Renal pelvis (tissue), 1 donor: ENCODE measurements at regions not wholly inside any gene's neighbourhood (a gene's known extent, or its start where the extent isn't known, plus 50 kb on each side); places are given as distances from the start of the nearest gene placed in this dataset.
A peak's percentile ranks its signal among the peaks of the same experiment; 100 is the strongest.
"Not testable (repeated sequence)": the region's sequence is repeated elsewhere in the genome, so short reads cannot be mapped to it uniquely, and the experiment has no call there.

Experiments
- DNase-seq: peaks from one replicate; pipeline ENCODE4 v3.0.0-alpha.2; 2013

GRCh38 chrX:99091459-99091858, 1318.6 kb downstream of the PCDH19 start:
- DNase-seq, result no peak

- no peak for DNase-seq
Measured at GRCh38 chrX:99078301-99078700, 1331.8 kb downstream of the PCDH19 start.

GRCh38 chrX:99077099-99077498, 1333.0 kb downstream of the PCDH19 start:
- DNase-seq, result no peak

GRCh38 chrX:99073551-99073950, 1336.5 kb downstream of the PCDH19 start:
- DNase-seq, result no peak

- no peak for DNase-seq
Measured at GRCh38 chrX:99051639-99052038, 1358.4 kb downstream of the PCDH19 start.

- DNase-seq, result no peak
Measured at GRCh38 chrX:99033226-99033901, 1376.7 kb downstream of the PCDH19 start.

GRCh38 chrX:99010957-99011356, 1399.1 kb downstream of the PCDH19 start:
- no peak for DNase-seq

GRCh38 chrX:99001286-99001685, 1408.8 kb downstream of the PCDH19 start:
- DNase-seq, result no peak

- no peak for DNase-seq
Measured at GRCh38 chrX:98962996-98963395, 1447.1 kb downstream of the PCDH19 start.

GRCh38 chrX:98956014-98956413, 1454.1 kb downstream of the PCDH19 start:
- no peak for DNase-seq

GRCh38 chrX:98939456-98939855, 1470.6 kb downstream of the PCDH19 start:
- DNase-seq, result peak; percentile 8

GRCh38 chrX:98931216-98931615, 1478.9 kb downstream of the PCDH19 start:
- DNase-seq, result no peak

- no peak for DNase-seq
Measured at GRCh38 chrX:98924511-98924910, 1485.6 kb downstream of the PCDH19 start.

GRCh38 chrX:98897191-98897590, 1512.9 kb downstream of the PCDH19 start:
- DNase-seq, result no peak

- not testable (repeated sequence) for DNase-seq
Measured at GRCh38 chrX:98850639-98851038, 1559.4 kb downstream of the PCDH19 start.
